GM10266 (cell line): ENCODE measurements at regions not wholly inside any gene's neighbourhood (a gene's known extent, or its start where the extent isn't known, plus 50 kb on each side); places are given as distances from the start of the nearest gene placed in this dataset.

ENCODE experiments used
- DNase-seq: peaks from one replicate; pipeline ENCODE4 v3.0.0; 2012; ENCODE audit errors: extremely low spot score
- CTCF ChIP-seq: IDR thresholded peaks from 2 replicates; pipeline ENCODE4 v1.5.1; 2012; ENCODE audit warnings: mild to moderate bottlenecking, low read depth; ENCODE audit not compliant: control insufficient read depth, insufficient read depth; ENCODE audit errors: missing control alignments

- no peak for DNase-seq
- TF ChIP-seq CTCF = no peak
Observed at GRCh38 chr18:40566510-40566844, 1388.6 kb upstream of the PIK3C3 start.

DNA sequence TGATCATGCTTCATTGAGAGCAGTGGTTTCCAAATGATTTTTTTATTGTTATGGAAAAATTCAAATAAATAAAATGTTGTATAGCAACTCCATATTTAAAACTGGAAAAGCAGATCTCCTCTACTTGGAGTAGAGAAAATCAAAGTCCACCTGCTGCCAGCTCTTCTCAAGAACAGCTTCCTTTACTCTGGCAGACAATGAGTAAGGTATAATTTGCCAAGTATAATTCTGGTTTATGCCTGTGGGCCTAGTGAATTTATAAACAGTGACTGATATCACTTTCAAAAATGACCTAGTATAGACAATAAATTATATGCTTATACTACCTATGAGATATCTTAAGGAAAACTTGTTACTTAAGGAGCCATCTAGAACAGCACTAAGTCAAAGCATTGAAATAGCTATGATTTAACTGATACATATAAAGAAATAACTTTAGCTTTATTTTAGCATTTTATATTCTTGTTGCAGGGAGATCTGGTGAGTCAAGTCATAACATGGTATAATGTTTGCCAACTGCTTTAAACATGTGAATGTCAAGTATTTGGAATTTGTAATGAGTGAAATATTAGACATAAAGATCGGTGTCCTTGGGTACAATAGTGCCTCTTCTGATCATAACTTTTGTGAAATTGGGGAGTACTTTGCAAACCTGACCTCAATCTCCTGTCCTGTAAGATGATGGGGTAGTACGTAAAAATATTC lies 1389.1 kb upstream of the PIK3C3 start:
- no peak for DNase-seq
- TF ChIP-seq CTCF = no peak

DNA sequence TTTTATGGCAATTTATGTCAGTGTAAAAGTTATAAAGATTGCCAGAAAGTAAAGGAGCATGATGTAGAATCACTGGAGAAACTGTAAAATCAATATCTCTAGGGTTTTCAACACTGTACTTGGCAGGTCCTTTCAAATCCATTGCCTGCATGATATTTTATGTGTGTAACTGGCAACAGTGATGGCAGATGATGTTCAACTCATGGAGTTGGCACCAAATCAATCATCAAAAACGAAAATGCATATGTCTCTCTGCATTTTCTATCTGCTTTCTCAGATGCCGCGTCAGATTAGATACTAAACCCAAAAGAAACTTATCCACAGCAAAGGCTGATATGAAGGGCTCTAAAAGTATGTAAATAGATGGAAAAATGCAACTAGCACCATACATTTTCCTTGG lies 1395.5 kb upstream of the PIK3C3 start:
- DNase-seq = no peak
- TF ChIP-seq CTCF = no peak

DNA sequence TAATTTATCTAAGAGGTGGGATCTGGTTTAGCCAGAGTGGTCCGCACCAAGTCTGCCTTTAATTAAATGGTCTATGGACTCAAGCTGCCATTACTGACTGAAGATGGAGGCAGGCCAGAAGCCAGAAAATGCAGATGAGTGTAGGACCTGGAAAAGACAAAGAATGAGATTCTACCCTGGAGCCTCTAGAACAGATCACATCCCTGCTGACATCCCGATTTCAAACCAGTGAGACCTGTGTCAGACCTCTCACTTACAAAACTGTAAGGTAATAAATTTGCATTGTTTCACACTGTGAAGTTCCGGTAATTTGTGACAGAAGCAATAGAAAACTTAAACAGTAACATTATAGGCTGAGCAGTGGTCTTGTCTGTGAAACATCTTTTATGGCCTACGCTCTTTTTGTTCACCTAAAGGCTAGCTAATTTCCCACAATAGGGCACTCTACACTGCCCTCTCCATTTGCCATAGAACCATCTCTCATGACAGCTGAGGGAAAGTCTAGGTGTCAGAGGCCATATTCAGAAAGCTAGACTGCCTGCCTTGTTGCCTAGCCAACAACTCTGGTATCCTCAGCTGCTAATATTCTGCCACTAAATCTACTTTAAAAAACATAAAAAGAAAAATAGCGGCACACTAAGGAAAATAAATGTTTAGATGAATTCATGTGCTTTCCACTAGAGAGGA lies 1396.2 kb upstream of the PIK3C3 start:
- no peak for TF ChIP-seq CTCF
- DNase-seq = no peak

DNA sequence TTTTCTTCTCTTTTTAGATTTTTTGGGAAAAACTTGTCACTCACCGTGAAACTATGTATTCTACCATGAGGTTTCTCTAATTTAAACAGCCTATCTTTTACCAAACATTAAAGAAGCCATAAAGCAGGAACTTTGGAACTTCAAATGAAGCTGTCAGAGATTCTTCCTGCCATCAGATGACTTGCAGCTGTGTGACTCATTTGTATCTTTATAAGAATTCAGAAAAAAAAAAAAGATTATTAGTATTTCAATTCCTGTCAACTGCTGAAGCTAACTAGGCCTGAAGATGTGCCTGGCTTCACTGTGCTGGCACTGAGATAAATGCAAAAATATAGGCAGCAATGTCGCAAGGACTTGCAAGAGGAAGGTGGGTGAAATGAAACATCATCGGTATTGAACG lies 1399.1 kb upstream of the PIK3C3 start:
- TF ChIP-seq CTCF = no peak
- no peak for DNase-seq

DNA sequence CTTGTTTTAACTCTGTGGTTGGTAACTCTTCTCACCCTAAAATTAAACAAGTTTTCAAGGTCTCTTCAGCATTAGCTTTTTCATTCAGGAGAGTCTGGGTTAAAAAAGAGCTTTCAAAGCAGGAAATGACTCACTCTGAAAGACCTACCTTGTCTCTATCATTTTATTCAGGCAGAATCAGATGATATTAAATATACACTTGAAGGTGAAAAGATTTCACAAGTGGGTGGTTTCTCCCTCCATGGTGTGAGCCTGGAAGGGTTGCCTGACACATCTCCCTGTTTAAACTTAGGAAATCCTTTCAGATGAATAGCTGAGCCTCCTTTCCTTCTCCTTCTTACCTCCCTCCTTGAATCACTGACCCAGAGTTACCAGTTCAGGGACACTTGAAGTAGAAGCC lies 1402.0 kb upstream of the PIK3C3 start:
- DNase-seq = no peak
- no peak for TF ChIP-seq CTCF

DNA sequence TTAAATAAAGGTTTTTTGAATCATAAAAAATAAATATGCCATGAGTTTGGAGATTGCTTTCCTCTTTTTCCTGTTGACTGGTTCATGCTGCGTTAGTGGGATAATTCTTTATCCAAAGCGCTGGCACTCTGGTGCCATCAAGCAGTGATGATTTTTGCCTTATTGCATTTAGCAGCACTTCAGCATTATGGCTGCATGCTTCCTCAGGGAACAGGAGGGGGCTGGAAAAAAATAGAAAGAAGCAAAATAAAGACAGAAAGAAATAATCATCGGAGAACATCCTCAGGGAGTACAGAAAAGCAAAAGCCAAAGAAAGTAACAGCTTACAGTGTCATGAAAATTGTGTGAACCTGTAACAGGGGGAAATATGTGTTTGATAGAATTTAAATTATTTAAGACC lies 1408.2 kb upstream of the PIK3C3 start:
- no peak for DNase-seq
- no peak for TF ChIP-seq CTCF
